NOMO-1 treated with dmso at 0.1 percent for 144 hours (cell line): ENCODE measurements at regions not wholly inside any gene's neighbourhood (a gene's known extent, or its start where the extent isn't known, plus 50 kb on each side); places are given as distances from the start of the nearest gene placed in this dataset.
"Not testable (repeated sequence)": the region's sequence is repeated elsewhere in the genome, so short reads cannot be mapped to it uniquely, and the experiment has no call there.

Experiments used
- DNase-seq: peaks from one replicate; lab custom pipeline; 2025; ENCODE audit not compliant: unreplicated experiment; lab: John Stamatoyannopoulos, UW

DNA sequence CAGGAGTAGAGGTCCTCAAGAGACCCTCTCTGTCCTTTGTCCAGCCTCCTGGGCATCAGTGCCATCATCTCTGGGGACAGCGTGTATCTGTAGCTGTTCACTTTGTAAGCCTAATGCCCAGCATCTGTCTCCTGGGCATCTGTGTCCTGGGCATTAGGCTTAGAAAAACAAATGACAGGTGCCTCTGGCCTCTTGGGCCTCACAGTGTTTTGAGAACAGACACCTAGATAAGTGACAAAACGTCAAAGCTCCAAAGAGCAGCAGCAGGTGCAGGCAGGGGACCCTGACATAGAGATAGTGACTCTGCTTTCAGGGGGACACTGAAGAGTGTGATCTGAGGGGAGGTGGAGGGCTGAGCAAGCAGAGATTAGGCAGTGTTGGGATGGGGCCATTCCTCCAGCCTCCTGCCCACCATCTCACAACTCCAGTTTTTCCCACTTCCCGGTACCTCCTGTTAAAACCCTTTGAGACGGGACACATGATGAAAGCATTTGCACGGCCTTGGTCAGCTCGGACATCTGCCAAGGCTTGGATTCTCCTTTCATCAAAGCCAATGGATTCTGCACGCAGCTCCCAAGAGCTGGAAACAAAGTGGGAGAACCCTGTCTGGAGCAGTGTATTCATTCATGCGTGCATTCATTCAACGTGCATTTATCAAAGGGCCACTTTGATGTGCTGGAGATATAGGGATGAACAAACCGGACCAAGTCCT, 55.5 kb upstream of the CD93 start:
- no peak for DNase-seq

DNA sequence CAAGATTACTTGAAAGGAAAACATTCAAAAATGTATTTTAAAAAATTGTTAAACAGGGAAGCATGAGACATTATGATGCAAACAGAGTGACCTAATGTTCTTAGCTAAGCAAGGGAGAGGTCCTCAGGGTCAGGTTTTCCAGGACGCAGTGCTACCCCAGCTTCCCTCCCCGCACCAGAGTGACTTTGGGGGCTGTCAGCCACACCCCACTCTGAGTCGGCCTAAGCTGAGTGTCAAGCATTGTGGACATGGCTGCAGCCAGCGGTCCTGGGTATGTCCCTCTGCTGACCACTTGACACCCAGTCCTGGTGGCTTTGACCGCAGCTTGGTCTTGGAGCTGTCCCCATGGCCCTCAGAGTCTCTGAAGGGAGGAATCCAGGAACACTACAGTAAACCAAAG, 54.9 kb upstream of the CD93 start:
- DNase-seq, result no peak

DNA sequence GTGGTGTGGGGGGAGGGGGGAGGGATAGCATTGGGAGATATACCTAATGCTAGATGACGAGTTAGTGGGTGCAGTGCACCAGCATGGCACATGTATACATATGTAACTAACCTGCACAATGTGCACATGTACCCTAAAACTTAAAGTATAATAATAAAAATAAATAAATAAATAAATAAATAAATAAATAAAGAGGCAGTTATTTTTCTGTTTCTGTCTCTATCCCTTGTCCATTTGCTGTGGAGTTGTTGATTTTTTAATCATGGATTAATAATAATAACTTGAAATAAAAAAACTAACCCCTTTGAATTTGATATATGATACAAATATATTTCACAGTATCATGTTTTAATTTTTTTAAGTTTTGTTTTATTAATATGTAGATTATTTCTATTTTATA, 53.9 kb upstream of the CD93 start:
- not testable (repeated sequence) for DNase-seq

DNA sequence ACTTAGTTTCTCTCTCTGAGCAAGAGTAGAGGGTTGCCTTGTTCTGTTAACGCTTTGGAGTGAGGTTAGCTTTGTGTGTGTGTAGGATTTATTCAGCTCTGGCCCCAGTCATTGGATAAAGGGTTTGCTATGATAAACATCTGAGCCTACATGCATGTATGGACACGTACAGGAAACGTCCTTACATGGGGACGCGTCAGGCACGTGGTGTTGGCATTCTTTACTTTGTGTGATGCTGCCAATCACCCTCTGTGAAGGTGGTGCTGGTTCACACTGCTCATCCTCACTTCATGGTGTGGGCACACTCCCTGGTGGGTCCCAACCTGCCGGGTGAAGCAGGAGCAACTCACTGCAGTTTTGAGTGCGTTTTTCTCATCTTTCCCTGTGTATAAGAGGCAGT, 53.4 kb upstream of the CD93 start:
- no peak for DNase-seq

DNA sequence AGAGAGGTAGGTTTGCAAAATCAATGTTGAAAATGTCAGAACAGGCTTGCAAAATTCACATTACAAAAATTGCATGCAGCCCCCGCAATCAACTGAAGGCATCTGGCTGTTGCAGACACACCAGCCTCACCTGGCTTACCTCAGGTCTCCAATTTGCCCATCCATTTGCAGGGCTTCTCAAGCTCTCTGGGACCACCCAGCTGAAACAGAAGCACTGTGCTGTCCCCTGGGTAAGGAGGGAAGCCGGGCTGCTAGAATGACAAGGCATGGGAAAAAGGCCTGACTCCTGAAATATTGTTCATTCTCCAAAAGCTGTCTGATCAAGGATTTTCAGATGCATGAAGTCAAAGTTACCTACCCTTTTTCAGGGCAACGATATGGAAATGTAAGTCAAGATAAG, 52.6 kb upstream of the CD93 start:
- no peak for DNase-seq

DNA sequence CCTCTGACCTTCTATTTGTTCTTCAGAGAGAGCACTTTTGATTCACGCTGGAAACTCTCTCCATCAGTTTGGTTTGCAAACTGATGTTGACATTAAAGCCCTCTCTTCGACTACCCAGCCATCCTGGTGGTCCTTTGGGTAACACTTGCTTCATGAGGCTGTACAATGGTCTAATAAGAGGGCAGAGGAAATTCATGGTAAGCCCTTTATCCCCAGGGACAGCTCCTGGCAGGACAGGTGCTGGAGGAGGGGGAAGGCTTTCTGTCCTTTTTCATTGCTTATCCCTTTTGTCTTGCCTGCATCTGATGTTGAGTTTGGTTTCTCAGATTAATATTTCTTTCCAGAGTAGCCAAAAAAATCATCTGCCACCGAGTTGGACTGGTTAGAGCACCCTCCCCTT, 52.1 kb upstream of the CD93 start:
- no peak for DNase-seq

DNA sequence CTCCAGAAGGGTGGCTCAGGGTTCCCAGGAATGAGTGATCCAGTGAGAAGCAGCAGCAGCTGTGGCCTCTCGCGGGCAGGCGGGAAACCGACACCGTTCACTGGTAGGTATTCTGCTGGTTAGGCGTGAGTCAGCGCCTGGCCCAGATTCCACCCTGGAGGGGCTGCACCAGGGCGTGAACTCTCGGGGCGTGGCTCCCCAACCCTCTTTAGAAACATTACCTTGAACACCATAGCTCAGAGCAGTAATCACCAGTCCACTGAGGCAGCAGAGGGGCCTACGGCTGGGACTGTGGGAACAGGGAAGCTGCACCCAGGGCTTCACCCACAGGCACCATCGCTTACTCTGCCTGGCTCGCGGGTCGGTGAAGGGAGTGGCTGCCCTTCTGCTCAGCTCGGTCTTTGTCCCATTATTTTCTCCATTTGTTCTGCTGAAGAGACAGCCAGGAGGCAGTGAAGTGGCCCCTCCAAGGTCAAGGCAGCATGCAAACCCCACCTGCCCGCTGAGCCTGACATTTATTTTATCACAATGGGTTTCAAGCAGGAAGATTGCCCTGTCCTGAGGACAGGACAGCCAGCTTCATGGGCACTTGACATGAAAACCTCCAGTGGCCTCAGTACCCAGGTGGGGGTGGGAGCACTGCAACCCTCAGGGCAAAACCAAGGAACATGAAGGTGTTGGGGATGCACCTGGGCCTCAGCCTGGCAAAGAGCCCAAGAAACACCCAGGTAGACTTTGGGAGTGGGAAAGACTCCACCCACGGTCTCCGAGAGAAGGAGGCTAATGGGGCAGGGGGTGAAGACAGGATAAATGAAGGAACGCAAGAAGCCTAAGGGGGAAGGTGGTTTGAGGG, 51.0 kb upstream of the CD93 start:
- no peak for DNase-seq

DNA sequence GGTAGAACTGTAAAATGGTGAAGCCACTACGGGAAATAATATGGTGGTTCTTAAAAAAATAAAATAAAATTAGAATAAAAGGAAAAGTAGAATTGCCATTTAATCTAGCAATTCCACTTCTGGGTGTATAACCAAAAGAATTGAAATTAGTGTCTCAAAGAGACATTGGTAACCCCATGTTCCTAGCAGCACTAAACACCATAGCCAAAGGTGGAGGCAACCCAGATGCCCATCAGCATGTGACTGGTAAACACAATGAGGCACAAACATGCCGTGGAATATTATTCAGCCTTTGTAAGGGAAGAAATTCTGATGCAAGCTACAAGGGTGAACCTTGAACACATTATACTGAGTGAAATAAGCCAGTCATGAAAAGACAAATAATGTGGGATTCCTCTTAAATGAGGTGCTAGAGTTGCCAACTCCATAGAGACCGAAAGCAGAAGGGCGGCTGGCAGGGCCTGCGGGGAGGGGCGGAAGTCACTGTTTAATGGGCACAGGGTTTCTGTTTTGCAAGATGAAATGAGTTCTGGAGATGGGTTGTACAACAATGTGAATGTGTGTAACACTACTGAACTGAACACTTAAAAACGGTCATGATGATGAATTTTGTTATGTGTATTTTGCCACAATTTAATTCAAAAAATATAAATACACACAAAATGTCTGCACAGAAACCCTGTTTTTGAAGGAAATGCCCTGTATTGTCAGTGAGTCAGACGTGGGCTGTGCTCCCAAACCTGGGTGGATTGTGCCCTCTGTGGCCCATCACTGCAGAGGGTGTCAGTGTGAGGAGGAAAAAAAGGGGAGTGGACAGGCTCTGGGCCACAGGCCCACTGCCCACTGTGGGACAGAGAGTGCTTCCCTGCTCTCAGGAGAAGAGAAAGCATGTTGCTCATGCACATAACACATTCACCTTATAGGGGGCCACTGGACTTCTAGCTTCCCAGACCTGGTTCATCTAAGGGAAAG, 49.6 kb upstream of the CD93 start:
- peak; percentile 81 for DNase-seq
